ENCODE measurements at regions not wholly inside any gene's neighbourhood (a gene's known extent, or its start where the extent isn't known, plus 50 kb on each side); places are given as distances from the start of the nearest gene placed in this dataset.

GRCh38 chr1:82899017-82899416, 1098.3 kb downstream of the ADGRL2 start:
- H3K9me3 ChIP-seq (ENCODE audit: control insufficient read depth, low read length): no peaks in the 10 kb centered on the region
- no peak overlapping the region for H3K4me2 ChIP-seq (ENCODE audit: low read length)
- H3K36me3 ChIP-seq (ENCODE audit: control insufficient read depth, insufficient read depth, low read length): no peaks in the 10 kb centered on the region
- no peak overlapping the region for H3K9ac ChIP-seq
- no peak overlapping the region for H3K4me3 ChIP-seq (ENCODE audit: low read depth, low read length)
- TF ChIP-seq, protein P1, sequence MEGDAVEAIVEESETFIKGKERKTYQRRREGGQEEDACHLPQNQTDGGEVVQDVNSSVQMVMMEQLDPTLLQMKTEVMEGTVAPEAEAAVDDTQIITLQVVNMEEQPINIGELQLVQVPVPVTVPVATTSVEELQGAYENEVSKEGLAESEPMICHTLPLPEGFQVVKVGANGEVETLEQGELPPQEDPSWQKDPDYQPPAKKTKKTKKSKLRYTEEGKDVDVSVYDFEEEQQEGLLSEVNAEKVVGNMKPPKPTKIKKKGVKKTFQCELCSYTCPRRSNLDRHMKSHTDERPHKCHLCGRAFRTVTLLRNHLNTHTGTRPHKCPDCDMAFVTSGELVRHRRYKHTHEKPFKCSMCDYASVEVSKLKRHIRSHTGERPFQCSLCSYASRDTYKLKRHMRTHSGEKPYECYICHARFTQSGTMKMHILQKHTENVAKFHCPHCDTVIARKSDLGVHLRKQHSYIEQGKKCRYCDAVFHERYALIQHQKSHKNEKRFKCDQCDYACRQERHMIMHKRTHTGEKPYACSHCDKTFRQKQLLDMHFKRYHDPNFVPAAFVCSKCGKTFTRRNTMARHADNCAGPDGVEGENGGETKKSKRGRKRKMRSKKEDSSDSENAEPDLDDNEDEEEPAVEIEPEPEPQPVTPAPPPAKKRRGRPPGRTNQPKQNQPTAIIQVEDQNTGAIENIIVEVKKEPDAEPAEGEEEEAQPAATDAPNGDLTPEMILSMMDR (IDR thresholded peaks at IDR 0.05): no peak
- H3K27me3 ChIP-seq (ENCODE audit: control insufficient read depth, insufficient read depth, low read length): no peaks in the 10 kb centered on the region
- H3K27ac ChIP-seq: no peak overlapping the region
- H2AFZ ChIP-seq: no peak overlapping the region
- H3K79me2 ChIP-seq: no peaks in the 10 kb centered on the region
- no peaks in the 10 kb centered on the region for H3K4me1 ChIP-seq

DNA sequence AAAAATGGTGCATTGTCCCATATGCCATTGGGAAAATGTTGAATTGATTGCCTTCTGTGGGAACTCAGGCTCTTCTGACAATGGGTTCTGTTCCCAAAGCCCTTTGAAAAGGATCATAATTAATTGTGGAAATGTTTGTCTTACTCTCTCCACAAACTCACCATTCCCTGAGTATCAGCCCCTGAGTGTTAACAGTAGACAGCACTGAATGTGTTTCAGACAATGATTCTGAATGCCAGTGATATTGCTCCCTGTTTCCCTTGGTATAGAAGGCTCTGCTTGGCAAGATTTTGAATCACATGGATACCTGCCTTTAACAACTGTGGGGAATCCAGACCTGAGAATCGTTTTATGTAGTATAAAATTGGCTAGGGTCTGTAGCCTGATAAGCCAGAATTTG, 1096.8 kb downstream of the ADGRL2 start:
- Histone ChIP-seq H3K9me3 (ENCODE audit: control insufficient read depth, low read length) (no peaks in the 10 kb centered on the region), H3K79me2 (no peaks in the 10 kb centered on the region), H3K36me3 (ENCODE audit: control insufficient read depth, insufficient read depth, low read length) (no peaks in the 10 kb centered on the region), H3K4me2 (ENCODE audit: low read length) (no peak overlapping the region), H3K4me3 (ENCODE audit: low read depth, low read length) (no peak overlapping the region), H3K27ac (no peak overlapping the region), H3K9ac (no peak overlapping the region), H3K27me3 (ENCODE audit: control insufficient read depth, insufficient read depth, low read length) (no peaks in the 10 kb centered on the region), H3K4me1 (no peaks in the 10 kb centered on the region), H2AFZ (no peak overlapping the region)
- TF ChIP-seq, protein P1 (IDR thresholded peaks at IDR 0.05): no peak

GRCh38 chr1:82896036-82896435, 1095.3 kb downstream of the ADGRL2 start:
- Histone ChIP-seq H3K36me3 (ENCODE audit: control insufficient read depth, insufficient read depth, low read length) (no peaks in the 10 kb centered on the region), H3K9me3 (ENCODE audit: control insufficient read depth, low read length) (no peaks in the 10 kb centered on the region), H3K4me2 (ENCODE audit: low read length) (no peak overlapping the region), H3K9ac (no peak overlapping the region), H3K4me1 (no peaks in the 10 kb centered on the region), H3K27ac (no peak overlapping the region), H2AFZ (no peak overlapping the region), H3K4me3 (ENCODE audit: low read depth, low read length) (no peak overlapping the region), H3K27me3 (ENCODE audit: control insufficient read depth, insufficient read depth, low read length) (no peaks in the 10 kb centered on the region), H3K79me2 (no peaks in the 10 kb centered on the region)
- TF ChIP-seq, protein P1 (IDR thresholded peaks at IDR 0.05): no peak

GRCh38 chr1:82894635-82895034, 1093.9 kb downstream of the ADGRL2 start:
- no peaks in the 10 kb centered on the region for H3K27me3 ChIP-seq (ENCODE audit: control insufficient read depth, insufficient read depth, low read length)
- no peak overlapping the region for H3K4me2 ChIP-seq (ENCODE audit: low read length)
- H3K79me2 ChIP-seq: no peaks in the 10 kb centered on the region
- no peak overlapping the region for H3K9ac ChIP-seq
- H3K4me3 ChIP-seq (ENCODE audit: low read depth, low read length): no peak overlapping the region
- no peaks in the 10 kb centered on the region for H3K36me3 ChIP-seq (ENCODE audit: control insufficient read depth, insufficient read depth, low read length)
- TF ChIP-seq, protein P1 (IDR thresholded peaks at IDR 0.05): no peak
- no peak overlapping the region for H3K27ac ChIP-seq
- no peaks in the 10 kb centered on the region for H3K4me1 ChIP-seq
- no peak overlapping the region for H2AFZ ChIP-seq
- no peaks in the 10 kb centered on the region for H3K9me3 ChIP-seq (ENCODE audit: control insufficient read depth, low read length)

GRCh38 chr1:82893712-82894470, 1093.2 kb downstream of the ADGRL2 start:
- Histone ChIP-seq H3K4me3 (ENCODE audit: low read depth, low read length) (no peak overlapping the region), H3K9me3 (ENCODE audit: control insufficient read depth, low read length) (no peaks in the 10 kb centered on the region), H2AFZ (no peak overlapping the region), H3K36me3 (ENCODE audit: control insufficient read depth, insufficient read depth, low read length) (no peaks in the 10 kb centered on the region), H3K4me1 (no peaks in the 10 kb centered on the region), H3K9ac (no peak overlapping the region), H3K4me2 (ENCODE audit: low read length) (no peak overlapping the region), H3K79me2 (no peaks in the 10 kb centered on the region), H3K27me3 (ENCODE audit: control insufficient read depth, insufficient read depth, low read length) (no peaks in the 10 kb centered on the region), H3K27ac (no peak overlapping the region)
- TF ChIP-seq, protein P1 (IDR thresholded peaks at IDR 0.05): no peak

Data from parathyroid adenoma (tissue), 2 donors.